ENCODE measurements at regions not wholly inside any gene's neighbourhood (a gene's known extent, or its start where the extent isn't known, plus 50 kb on each side); places are given as distances from the start of the nearest gene placed in this dataset.

- TF ChIP-seq TARDBP (IDR thresholded peaks at IDR 0.05; ENCODE audit: borderline replicate concordance) (no peak), CTCF (IDR thresholded peaks at IDR 0.05 in 2 of 3, conservative IDR thresholded peaks at IDR 0.05 in 1 of 3; ENCODE audit: control insufficient read depth in 2 of 3, extremely low read depth in 1 of 3, insufficient read depth in 1 of 3, low read depth in 3 of 3, low read length in 3 of 3) (no peak), HCFC1 (IDR thresholded peaks at IDR 0.05; ENCODE audit: low read length) (no peak), EED (IDR thresholded peaks at IDR 0.05; ENCODE audit: low read depth) (no peak), CEBPB (IDR thresholded peaks at IDR 0.05; ENCODE audit: borderline replicate concordance in 1 of 2, low read depth in 2 of 2, low read length in 2 of 2) (no peak), NFIC (IDR thresholded peaks at IDR 0.05; ENCODE audit: low read depth, low read length) (no peak), ZNF274 (IDR thresholded peaks at IDR 0.05; ENCODE audit: insufficient read depth, insufficient read length) (no peak), ZBTB11 (CRISPR knock-in tag; IDR thresholded peaks at IDR 0.05) (no peak), FOXM1 (IDR thresholded peaks at IDR 0.05; ENCODE audit: low read depth, low read length) (no peak), POLR2A (IDR thresholded peaks at IDR 0.05; ENCODE audit: low read depth, low read length) (no peak), ELK1 (IDR thresholded peaks at IDR 0.05; ENCODE audit: low read depth, low read length) (no peak), MLLT1 (IDR thresholded peaks at IDR 0.05) (no peak), EP300 (IDR thresholded peaks at IDR 0.05; ENCODE audit: borderline replicate concordance in 1 of 2, control insufficient read depth in 1 of 2, low read depth in 2 of 2, low read length in 2 of 2) (no peak), JUND (IDR thresholded peaks at IDR 0.05; ENCODE audit: low read depth, low read length) (no peak)
Observed at GRCh38 chr21:26748066-26748465, 97.1 kb downstream of the ADAMTS1 start.

Data from GM12878 (cell line).